ENCODE measurements at regions not wholly inside any gene's neighbourhood (a gene's known extent, or its start where the extent isn't known, plus 50 kb on each side); places are given as distances from the start of the nearest gene placed in this dataset.
A peak's percentile ranks its signal among the peaks of the same experiment; 100 is the strongest.

DNA sequence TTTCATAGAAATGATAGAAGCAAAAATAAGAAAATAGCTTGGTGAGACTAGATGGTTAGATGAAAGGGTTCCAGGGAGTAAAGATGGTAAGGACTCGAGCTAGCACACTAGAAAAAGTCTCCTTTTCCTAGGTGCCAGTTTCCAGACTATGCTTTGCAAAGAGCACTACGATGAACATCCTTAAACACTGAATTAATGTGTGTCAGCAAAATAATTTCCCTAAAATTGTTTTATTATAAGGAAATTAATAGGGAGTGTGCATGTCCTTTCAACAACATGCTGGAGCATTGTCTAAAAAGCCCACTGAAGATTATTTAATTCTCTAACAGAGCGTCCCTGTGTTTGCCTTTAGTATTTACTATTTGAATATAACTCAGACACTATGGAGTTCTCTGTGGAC lies 107.4 kb upstream of the NDUFV2 start:
- H3K36me3 ChIP-seq: no peaks in the 10 kb centered on the region
- peaks cover 0 to 36% (median 9%) of the 10 kb centered on the region in 4 donors for H3K4me1 ChIP-seq
- ATAC-seq: no peak
- intact Hi-C loops (cut with DNase I): loop anchor here in 1 of 2 donors (10.0 kb wide), 1 partner anchor 60 kb away; no protein-coding TSS in a partner anchor
- H3K27ac ChIP-seq: no peak overlapping the region
- no peaks in the 10 kb centered on the region for H3K27me3 ChIP-seq
- 47% methylated on average over 3 of the region's 3 CpGs for WGBS (ENCODE audit: insufficient coverage, low coverage, low lambda C conversion rate, missing lambda C conversion rate)
- H3K4me3 ChIP-seq: no peak overlapping the region
- TF ChIP-seq POLR2A (IDR thresholded peaks at IDR 0.05) (no peak), CTCF (IDR thresholded peaks at IDR 0.05) (no peak)
- DNase-seq: no peak
- no peaks in the 10 kb centered on the region for H3K9me3 ChIP-seq

DNA sequence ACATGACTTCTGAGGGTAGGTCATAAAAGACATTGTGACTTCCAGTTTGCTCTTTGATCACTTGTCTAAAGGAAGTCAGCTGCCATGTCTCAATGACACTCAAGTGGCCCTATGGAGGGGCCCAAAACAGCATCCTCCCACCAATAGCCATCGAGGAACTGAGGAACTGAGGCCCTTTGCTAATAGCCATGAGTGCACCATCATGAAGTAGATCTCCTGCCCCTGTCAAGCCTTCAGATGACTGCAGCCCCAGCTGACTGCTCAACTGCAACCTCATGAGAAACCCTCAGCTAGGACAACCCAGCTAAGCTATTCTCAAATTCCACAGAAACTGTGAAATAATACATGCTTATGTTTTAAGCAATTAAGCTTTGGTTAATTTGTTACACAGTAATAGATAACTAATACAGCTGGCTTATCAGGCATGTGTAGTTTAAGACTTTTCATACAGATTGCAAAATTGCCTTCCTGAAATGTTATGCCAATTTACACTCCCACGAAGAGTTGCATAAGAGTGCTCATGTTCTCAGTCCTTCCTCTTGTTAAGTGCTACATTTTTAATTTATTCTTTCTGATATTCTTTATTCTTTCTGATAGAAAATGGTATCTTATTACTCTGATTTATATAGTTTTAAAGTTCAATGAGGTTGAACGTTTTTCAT lies 105.6 kb upstream of the NDUFV2 start:
- no peak overlapping the region for H3K27ac ChIP-seq
- ATAC-seq: peak in 3 of 4 donors; percentile 63 to 82 (median 68)
- H3K4me1 ChIP-seq: peaks cover 0 to 27% (median 5%) of the 10 kb centered on the region in 4 donors
- no peaks in the 10 kb centered on the region for H3K9me3 ChIP-seq
- DNase-seq: no peak
- intact Hi-C loops (cut with DNase I): loop anchor here in 1 of 2 donors (10.0 kb wide), 1 partner anchor 58 kb away; no protein-coding TSS in a partner anchor
- H3K4me3 ChIP-seq: no peak overlapping the region
- WGBS (ENCODE audit: insufficient coverage, low coverage, low lambda C conversion rate, missing lambda C conversion rate): 36% methylated on average over 2 of the region's 3 CpGs
- H3K36me3 ChIP-seq: no peaks in the 10 kb centered on the region
- no peaks in the 10 kb centered on the region for H3K27me3 ChIP-seq
- TF ChIP-seq POLR2A (IDR thresholded peaks at IDR 0.05) (no peak), CTCF (IDR thresholded peaks at IDR 0.05) (no peak)

GRCh38 chr18:8997634-8998033 lies 104.9 kb upstream of the NDUFV2 start:
- Histone ChIP-seq H3K27ac (no peak overlapping the region), H3K4me3 (no peak overlapping the region), H3K4me1 (peaks cover 0 to 27% (median 5%) of the 10 kb centered on the region in 4 donors), H3K27me3 (no peaks in the 10 kb centered on the region), H3K36me3 (no peaks in the 10 kb centered on the region), H3K9me3 (no peaks in the 10 kb centered on the region)
- DNase-seq: no peak
- ATAC-seq: no peak
- TF ChIP-seq CTCF (IDR thresholded peaks at IDR 0.05) (no peak), POLR2A (IDR thresholded peaks at IDR 0.05) (no peak)
- WGBS (ENCODE audit: insufficient coverage, low coverage, low lambda C conversion rate, missing lambda C conversion rate): 59% methylated on average over 5 of the region's 5 CpGs
- intact Hi-C loops (cut with DNase I): loop anchor here in 1 of 2 donors (10.0 kb wide), 1 partner anchor 57 kb away; no protein-coding TSS in a partner anchor

DNA sequence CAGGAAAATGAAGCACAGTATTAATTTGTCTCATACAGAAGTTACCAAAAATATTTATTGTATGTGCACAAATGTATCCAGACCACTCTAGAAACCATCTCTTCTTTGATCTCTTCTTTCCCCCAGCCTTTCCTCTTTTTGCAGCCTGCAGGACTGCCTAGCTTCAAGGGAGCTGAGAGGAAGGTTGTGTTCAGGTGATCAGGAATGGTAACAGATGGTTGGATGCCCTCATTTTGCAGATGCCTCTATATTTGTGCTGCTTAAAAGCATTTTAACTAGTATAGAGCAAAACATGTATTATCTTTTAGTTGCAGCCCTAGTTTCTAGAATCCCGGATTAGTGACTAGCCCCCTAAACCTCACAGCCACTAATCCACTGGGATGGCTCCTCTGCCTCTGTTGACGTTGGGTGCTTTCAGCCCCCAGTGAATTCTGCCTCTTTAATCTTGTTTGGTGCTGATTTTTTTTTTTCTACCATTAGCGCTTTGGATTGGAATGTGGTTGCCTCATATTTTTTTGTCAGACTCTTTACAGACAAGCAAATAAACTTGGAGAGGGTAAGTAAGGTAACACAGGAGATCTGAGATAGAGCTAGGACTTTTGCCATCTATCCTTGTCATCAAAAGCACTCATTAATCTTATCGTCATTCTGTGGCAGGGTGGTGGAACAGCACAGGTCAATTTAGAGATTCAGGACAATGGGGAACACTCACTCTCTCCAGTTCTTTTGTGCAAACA lies 103.8 kb upstream of the NDUFV2 start:
- Histone ChIP-seq H3K4me3 (no peak overlapping the region), H3K9me3 (no peaks in the 10 kb centered on the region), H3K36me3 (no peaks in the 10 kb centered on the region), H3K4me1 (peaks cover 0 to 27% (median 5%) of the 10 kb centered on the region in 4 donors), H3K27ac (no peak overlapping the region), H3K27me3 (no peaks in the 10 kb centered on the region)
- peak; percentile 60 to 90 (median 82) for ATAC-seq
- intact Hi-C loops (cut with DNase I): loop anchor here in 1 of 2 donors (10.0 kb wide), 1 partner anchor 56 kb away; no protein-coding TSS in a partner anchor
- no peak for DNase-seq
- TF ChIP-seq CTCF (IDR thresholded peaks at IDR 0.05) (no peak), POLR2A (IDR thresholded peaks at IDR 0.05) (no peak)
- 15% methylated on average over 4 of the region's 4 CpGs for WGBS (ENCODE audit: insufficient coverage, low coverage, low lambda C conversion rate, missing lambda C conversion rate)
